SK-N-SH treated with all-trans-retinoic acid at 6 μM for 48 hours (cell line): ENCODE measurements at regions not wholly inside any gene's neighbourhood (a gene's known extent, or its start where the extent isn't known, plus 50 kb on each side); places are given as distances from the start of the nearest gene placed in this dataset.

Experiments
- ATAC-seq: fragments of 200-7000 bp; cut with Tn5 transposase; 3 replicates; pipeline ENCODE4 v1.9.1; 2020; ENCODE audit warnings: mild to moderate bottlenecking, moderate library complexity
- BACH2 ChIP-seq: fragments of 250-450 bp; sonication (Bioruptor Pico); IDR thresholded peaks from 2 replicates; pipeline ENCODE4 v1.9.0; 2021; ENCODE audit warnings: mild to moderate bottlenecking, borderline replicate concordance
- CSDC2 ChIP-seq: fragments of 250-450 bp; sonication (Bioruptor Pico); IDR thresholded peaks from 2 replicates; pipeline ENCODE4 v1.5.0; 2020; ENCODE audit warnings: mild to moderate bottlenecking, moderate library complexity
- ESRRG ChIP-seq: fragments of 250-450 bp; sonication (Bioruptor Pico); IDR thresholded peaks from 2 replicates; pipeline ENCODE4 v1.6.1; 2021; ENCODE audit warnings: mild to moderate bottlenecking
- ISL1 ChIP-seq: fragments of 250-450 bp; sonication (Bioruptor Pico); IDR thresholded peaks from 2 replicates; pipeline ENCODE4 v2.1.2; 2022; ENCODE audit warnings: mild to moderate bottlenecking, moderate library complexity
- OSR1 ChIP-seq: fragments of 250-450 bp; sonication (Bioruptor Pico); IDR thresholded peaks from 2 replicates; pipeline ENCODE4 v1.8.0; 2022; ENCODE audit warnings: moderate library complexity, mild to moderate bottlenecking, inconsistent platforms
- PPARA ChIP-seq: fragments of 250-450 bp; sonication (Bioruptor Pico); IDR thresholded peaks from 2 replicates; pipeline ENCODE4 v1.5.0; 2020; ENCODE audit warnings: mild to moderate bottlenecking, borderline replicate concordance
- SNAI2 ChIP-seq: fragments of 250-450 bp; sonication (Bioruptor Pico); IDR thresholded peaks from 2 replicates; pipeline ENCODE4 v1.5.0; 2020; ENCODE audit warnings: mild to moderate bottlenecking, moderate library complexity
- TCF4 ChIP-seq: fragments of 250-450 bp; sonication (Bioruptor Pico); IDR thresholded peaks from 2 replicates; pipeline ENCODE4 v1.8.0; 2021; ENCODE audit warnings: mild to moderate bottlenecking, moderate library complexity, borderline replicate concordance
- TOX ChIP-seq: fragments of 250-450 bp; sonication (Bioruptor Pico); IDR thresholded peaks from 2 replicates; pipeline ENCODE4 v1.8.0; 2021; ENCODE audit warnings: mild to moderate bottlenecking, moderate library complexity, borderline replicate concordance
- ZC3H10 ChIP-seq: fragments of 250-450 bp; sonication (Bioruptor Pico); IDR thresholded peaks from 2 replicates; pipeline ENCODE4 v1.5.1; 2021; ENCODE audit warnings: mild to moderate bottlenecking, moderate library complexity
- ZFP3 ChIP-seq: fragments of 250-450 bp; sonication (Bioruptor Pico); IDR thresholded peaks from 2 replicates; pipeline ENCODE4 v1.5.0; 2020; ENCODE audit warnings: mild to moderate bottlenecking, moderate library complexity
- ZFP30 ChIP-seq: fragments of 450-650 bp; formaldehyde crosslinking; IDR thresholded peaks from 2 replicates; pipeline ENCODE4 v1.5.0; 2022; ENCODE audit warnings: mild to moderate bottlenecking, moderate library complexity
- ZNF565 ChIP-seq: fragments of 450-650 bp; formaldehyde crosslinking; conservative IDR thresholded peaks from 2 replicates; pipeline ENCODE4 v1.5.0; 2020; ENCODE audit warnings: low read depth, mild to moderate bottlenecking, moderate library complexity
- ZNF70 ChIP-seq: fragments of 450-650 bp; formaldehyde crosslinking; IDR thresholded peaks from 2 replicates; pipeline ENCODE4 v1.5.0; 2020; ENCODE audit warnings: mild to moderate bottlenecking, moderate library complexity
- ZNF8 ChIP-seq: fragments of 450-650 bp; formaldehyde crosslinking; IDR thresholded peaks from 2 replicates; pipeline ENCODE4 v1.5.0; 2020; ENCODE audit warnings: mild to moderate bottlenecking, moderate library complexity
- TF ChIP-seq, protein P1 (sequence below): fragments of 250-450 bp; sonication (Bioruptor Pico); IDR thresholded peaks from 2 replicates; pipeline ENCODE4 v1.5.0; 2020; ENCODE audit warnings: mild to moderate bottlenecking, moderate library complexity
- TF ChIP-seq, protein P2 (sequence below): fragments of 250-450 bp; sonication (Bioruptor Pico); IDR thresholded peaks from 2 replicates; pipeline ENCODE4 v1.8.0; 2020; ENCODE audit warnings: mild to moderate bottlenecking, moderate library complexity, borderline replicate concordance
- TF ChIP-seq, protein P3 (sequence below): fragments of 250-450 bp; sonication (Bioruptor Pico); IDR thresholded peaks from 2 replicates; pipeline ENCODE4 v1.5.1; 2021; ENCODE audit warnings: mild to moderate bottlenecking, moderate library complexity
- TF ChIP-seq, protein P4 (sequence below): fragments of 250-450 bp; sonication (Bioruptor Pico); IDR thresholded peaks from 2 replicates; pipeline ENCODE4 v1.5.1; 2020; ENCODE audit warnings: low read depth, mild to moderate bottlenecking, moderate library complexity
- TF ChIP-seq, protein P5 (sequence below): fragments of 250-450 bp; sonication (Bioruptor Pico); IDR thresholded peaks from 2 replicates; pipeline ENCODE4 v1.8.0; 2021; ENCODE audit warnings: low read depth, mild to moderate bottlenecking, moderate library complexity, borderline replicate concordance

GRCh38 chr14:104250175-104250574 is 111.8 kb downstream of the KIF26A start:
- TF ChIP-seq ZFP3: no peak
- no peak for TF ChIP-seq CSDC2 (CRISPR knock-in tag)
- no peak for TF ChIP-seq ZC3H10
- TF ChIP-seq PPARA (CRISPR knock-in tag): no peak
- no peak for TF ChIP-seq SNAI2 (CRISPR knock-in tag)
- no peak for TF ChIP-seq ISL1 (CRISPR knock-in tag)
- TF ChIP-seq, protein P1, sequence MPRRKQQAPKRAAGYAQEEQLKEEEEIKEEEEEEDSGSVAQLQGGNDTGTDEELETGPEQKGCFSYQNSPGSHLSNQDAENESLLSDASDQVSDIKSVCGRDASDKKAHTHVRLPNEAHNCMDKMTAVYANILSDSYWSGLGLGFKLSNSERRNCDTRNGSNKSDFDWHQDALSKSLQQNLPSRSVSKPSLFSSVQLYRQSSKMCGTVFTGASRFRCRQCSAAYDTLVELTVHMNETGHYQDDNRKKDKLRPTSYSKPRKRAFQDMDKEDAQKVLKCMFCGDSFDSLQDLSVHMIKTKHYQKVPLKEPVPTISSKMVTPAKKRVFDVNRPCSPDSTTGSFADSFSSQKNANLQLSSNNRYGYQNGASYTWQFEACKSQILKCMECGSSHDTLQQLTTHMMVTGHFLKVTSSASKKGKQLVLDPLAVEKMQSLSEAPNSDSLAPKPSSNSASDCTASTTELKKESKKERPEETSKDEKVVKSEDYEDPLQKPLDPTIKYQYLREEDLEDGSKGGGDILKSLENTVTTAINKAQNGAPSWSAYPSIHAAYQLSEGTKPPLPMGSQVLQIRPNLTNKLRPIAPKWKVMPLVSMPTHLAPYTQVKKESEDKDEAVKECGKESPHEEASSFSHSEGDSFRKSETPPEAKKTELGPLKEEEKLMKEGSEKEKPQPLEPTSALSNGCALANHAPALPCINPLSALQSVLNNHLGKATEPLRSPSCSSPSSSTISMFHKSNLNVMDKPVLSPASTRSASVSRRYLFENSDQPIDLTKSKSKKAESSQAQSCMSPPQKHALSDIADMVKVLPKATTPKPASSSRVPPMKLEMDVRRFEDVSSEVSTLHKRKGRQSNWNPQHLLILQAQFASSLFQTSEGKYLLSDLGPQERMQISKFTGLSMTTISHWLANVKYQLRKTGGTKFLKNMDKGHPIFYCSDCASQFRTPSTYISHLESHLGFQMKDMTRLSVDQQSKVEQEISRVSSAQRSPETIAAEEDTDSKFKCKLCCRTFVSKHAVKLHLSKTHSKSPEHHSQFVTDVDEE (CRISPR knock-in tag): no peak
- no peak for TF ChIP-seq ESRRG (CRISPR knock-in tag)
- no peak for TF ChIP-seq ZNF565
- TF ChIP-seq TOX (CRISPR knock-in tag): no peak
- TF ChIP-seq ZNF8: no peak
- TF ChIP-seq ZNF70 (CRISPR knock-in tag): no peak
- no peak for TF ChIP-seq TCF4 (CRISPR knock-in tag)
- no peak for TF ChIP-seq BACH2
- TF ChIP-seq, protein P2, sequence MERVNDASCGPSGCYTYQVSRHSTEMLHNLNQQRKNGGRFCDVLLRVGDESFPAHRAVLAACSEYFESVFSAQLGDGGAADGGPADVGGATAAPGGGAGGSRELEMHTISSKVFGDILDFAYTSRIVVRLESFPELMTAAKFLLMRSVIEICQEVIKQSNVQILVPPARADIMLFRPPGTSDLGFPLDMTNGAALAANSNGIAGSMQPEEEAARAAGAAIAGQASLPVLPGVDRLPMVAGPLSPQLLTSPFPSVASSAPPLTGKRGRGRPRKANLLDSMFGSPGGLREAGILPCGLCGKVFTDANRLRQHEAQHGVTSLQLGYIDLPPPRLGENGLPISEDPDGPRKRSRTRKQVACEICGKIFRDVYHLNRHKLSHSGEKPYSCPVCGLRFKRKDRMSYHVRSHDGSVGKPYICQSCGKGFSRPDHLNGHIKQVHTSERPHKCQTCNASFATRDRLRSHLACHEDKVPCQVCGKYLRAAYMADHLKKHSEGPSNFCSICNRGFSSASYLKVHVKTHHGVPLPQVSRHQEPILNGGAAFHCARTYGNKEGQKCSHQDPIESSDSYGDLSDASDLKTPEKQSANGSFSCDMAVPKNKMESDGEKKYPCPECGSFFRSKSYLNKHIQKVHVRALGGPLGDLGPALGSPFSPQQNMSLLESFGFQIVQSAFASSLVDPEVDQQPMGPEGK (CRISPR knock-in tag): no peak
- TF ChIP-seq, protein P3, sequence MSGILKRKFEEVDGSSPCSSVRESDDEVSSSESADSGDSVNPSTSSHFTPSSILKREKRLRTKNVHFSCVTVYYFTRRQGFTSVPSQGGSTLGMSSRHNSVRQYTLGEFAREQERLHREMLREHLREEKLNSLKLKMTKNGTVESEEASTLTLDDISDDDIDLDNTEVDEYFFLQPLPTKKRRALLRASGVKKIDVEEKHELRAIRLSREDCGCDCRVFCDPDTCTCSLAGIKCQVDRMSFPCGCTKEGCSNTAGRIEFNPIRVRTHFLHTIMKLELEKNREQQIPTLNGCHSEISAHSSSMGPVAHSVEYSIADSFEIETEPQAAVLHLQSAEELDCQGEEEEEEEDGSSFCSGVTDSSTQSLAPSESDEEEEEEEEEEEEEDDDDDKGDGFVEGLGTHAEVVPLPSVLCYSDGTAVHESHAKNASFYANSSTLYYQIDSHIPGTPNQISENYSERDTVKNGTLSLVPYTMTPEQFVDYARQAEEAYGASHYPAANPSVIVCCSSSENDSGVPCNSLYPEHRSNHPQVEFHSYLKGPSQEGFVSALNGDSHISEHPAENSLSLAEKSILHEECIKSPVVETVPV: no peak
- no peak for ATAC-seq

- ATAC-seq: no peak
These were observed 114.1 kb downstream of the KIF26A start for GRCh38 chr14:104252256-104253215.

More at GRCh38 chr14:104252256-104253215, 114.1 kb downstream of the KIF26A start:
- no peak for TF ChIP-seq ZC3H10
- TF ChIP-seq, protein P4, sequence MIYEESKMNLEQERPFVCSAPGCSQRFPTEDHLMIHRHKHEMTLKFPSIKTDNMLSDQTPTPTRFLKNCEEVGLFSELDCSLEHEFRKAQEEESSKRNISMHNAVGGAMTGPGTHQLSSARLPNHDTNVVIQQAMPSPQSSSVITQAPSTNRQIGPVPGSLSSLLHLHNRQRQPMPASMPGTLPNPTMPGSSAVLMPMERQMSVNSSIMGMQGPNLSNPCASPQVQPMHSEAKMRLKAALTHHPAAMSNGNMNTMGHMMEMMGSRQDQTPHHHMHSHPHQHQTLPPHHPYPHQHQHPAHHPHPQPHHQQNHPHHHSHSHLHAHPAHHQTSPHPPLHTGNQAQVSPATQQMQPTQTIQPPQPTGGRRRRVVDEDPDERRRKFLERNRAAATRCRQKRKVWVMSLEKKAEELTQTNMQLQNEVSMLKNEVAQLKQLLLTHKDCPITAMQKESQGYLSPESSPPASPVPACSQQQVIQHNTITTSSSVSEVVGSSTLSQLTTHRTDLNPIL (CRISPR knock-in tag): no peak
- TF ChIP-seq, protein P5, sequence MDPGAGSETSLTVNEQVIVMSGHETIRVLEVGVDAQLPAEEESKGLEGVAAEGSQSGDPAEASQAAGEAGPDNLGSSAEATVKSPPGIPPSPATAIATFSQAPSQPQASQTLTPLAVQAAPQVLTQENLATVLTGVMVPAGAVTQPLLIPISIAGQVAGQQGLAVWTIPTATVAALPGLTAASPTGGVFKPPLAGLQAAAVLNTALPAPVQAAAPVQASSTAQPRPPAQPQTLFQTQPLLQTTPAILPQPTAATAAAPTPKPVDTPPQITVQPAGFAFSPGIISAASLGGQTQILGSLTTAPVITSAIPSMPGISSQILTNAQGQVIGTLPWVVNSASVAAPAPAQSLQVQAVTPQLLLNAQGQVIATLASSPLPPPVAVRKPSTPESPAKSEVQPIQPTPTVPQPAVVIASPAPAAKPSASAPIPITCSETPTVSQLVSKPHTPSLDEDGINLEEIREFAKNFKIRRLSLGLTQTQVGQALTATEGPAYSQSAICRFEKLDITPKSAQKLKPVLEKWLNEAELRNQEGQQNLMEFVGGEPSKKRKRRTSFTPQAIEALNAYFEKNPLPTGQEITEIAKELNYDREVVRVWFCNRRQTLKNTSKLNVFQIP (CRISPR knock-in tag): no peak
- no peak for TF ChIP-seq ZFP30 (CRISPR knock-in tag)
- TF ChIP-seq, protein P1 (CRISPR knock-in tag): no peak
- no peak for TF ChIP-seq OSR1 (CRISPR knock-in tag)
- no peak for TF ChIP-seq ZNF70 (CRISPR knock-in tag)
- TF ChIP-seq ZFP3: no peak
- no peak for TF ChIP-seq CSDC2 (CRISPR knock-in tag)
